ENCODE measurements at regions not wholly inside any gene's neighbourhood (a gene's known extent, or its start where the extent isn't known, plus 50 kb on each side); places are given as distances from the start of the nearest gene placed in this dataset.

DNA sequence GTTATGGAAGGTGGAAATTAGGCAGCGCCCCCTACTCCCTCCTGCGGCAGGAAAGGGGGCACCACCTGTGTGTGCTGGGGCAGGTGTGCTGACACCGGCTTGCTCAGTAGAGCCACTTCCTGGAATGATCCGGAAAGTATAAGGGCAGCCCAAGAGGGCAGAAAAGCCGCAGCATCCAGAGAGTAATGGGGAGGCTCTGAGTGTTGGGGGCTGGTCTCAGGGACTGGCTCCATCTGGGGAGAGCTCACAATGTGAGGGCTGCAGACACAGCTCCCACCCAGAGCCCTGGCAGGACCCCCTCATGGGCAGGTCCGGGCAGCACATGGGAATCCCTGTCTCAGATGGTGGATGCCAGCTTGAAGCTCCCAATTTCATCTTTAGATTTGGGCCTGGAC is 187.6 kb upstream of the C14orf180 start:
- TF ChIP-seq TAF1 (IDR thresholded peaks at IDR 0.05; ENCODE audit: borderline replicate concordance, insufficient read depth, low read length) (no peak), SIN3A (IDR thresholded peaks at IDR 0.05; ENCODE audit: borderline replicate concordance, insufficient read depth, low read length) (no peak), POLR2AphosphoS5 (IDR thresholded peaks at IDR 0.05; ENCODE audit: low read depth, low read length) (no peak)
- TF ChIP-seq, protein P1, sequence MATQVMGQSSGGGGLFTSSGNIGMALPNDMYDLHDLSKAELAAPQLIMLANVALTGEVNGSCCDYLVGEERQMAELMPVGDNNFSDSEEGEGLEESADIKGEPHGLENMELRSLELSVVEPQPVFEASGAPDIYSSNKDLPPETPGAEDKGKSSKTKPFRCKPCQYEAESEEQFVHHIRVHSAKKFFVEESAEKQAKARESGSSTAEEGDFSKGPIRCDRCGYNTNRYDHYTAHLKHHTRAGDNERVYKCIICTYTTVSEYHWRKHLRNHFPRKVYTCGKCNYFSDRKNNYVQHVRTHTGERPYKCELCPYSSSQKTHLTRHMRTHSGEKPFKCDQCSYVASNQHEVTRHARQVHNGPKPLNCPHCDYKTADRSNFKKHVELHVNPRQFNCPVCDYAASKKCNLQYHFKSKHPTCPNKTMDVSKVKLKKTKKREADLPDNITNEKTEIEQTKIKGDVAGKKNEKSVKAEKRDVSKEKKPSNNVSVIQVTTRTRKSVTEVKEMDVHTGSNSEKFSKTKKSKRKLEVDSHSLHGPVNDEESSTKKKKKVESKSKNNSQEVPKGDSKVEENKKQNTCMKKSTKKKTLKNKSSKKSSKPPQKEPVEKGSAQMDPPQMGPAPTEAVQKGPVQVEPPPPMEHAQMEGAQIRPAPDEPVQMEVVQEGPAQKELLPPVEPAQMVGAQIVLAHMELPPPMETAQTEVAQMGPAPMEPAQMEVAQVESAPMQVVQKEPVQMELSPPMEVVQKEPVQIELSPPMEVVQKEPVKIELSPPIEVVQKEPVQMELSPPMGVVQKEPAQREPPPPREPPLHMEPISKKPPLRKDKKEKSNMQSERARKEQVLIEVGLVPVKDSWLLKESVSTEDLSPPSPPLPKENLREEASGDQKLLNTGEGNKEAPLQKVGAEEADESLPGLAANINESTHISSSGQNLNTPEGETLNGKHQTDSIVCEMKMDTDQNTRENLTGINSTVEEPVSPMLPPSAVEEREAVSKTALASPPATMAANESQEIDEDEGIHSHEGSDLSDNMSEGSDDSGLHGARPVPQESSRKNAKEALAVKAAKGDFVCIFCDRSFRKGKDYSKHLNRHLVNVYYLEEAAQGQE (IDR thresholded peaks at IDR 0.05; ENCODE audit: insufficient read depth in 1 of 2, low read depth in 2 of 2, low read length in 2 of 2): no peak
